Spleen (tissue), 7 donors: ENCODE measurements at regions not wholly inside any gene's neighbourhood (a gene's known extent, or its start where the extent isn't known, plus 50 kb on each side); places are given as distances from the start of the nearest gene placed in this dataset.

Source experiments
- POLR2A ChIP-seq, 3 donors: fragments of 450-650 bp; IDR thresholded peaks; one replicate each; pipeline ENCODE4 v1.5.1; 2017; ENCODE audit warnings: antibody characterized with exemption in 3 of 3, mild to moderate bottlenecking in 1 of 3
- POLR2AphosphoS5 ChIP-seq, 3 donors: sonication (generic); formaldehyde crosslinking; IDR thresholded peaks; one replicate each; pipeline ENCODE4 v1.5.1; 2017; ENCODE audit warnings: antibody characterized with exemption in 3 of 3
- TF ChIP-seq, protein P1 (sequence below), 11 experiments: fragments of 200-600 bp in 7 of 11; fragments of 450-650 bp in 4 of 11; sonication (generic) in 4 of 11; IDR thresholded peaks in 8 of 11; conservative IDR thresholded peaks in 3 of 11; 1 replicate in 7 of 11; 2 replicates in 4 of 11; pipeline versions ENCODE4 v1.4.0 to v1.8.0; 2016 to 2021; ENCODE audit warnings: antibody characterized with exemption in 11 of 11, inconsistent platforms in 4 of 11, mild to moderate bottlenecking in 1 of 11
- donor health status: DM: no; HTN: no; CAD: no; lungs with moderate emphysema.
- donor health status: DM: no; HTN: no; CAD: no.
- donor health status: DM: no; HTN: no; CAD: no.

DNA sequence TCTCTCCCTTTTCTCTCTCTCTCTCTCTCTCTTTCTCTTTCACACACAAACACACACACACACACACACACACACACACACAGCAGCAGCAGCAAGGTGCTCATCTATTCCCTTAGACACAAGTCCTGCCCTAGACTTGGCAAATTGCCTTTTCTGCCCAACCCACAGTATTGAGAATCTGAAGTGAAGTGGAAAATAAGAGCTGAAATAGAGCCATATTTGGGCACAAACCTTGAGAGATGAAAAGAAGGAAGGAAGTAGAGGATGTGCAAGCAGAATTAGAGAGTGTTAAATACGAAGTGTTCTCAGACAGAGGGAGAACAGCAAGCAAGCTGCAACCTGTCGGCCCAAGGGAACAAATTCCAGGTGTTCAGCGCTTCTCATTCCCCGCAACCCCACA is 557.5 kb upstream of the NOX3 start:
- TF ChIP-seq, protein P1, sequence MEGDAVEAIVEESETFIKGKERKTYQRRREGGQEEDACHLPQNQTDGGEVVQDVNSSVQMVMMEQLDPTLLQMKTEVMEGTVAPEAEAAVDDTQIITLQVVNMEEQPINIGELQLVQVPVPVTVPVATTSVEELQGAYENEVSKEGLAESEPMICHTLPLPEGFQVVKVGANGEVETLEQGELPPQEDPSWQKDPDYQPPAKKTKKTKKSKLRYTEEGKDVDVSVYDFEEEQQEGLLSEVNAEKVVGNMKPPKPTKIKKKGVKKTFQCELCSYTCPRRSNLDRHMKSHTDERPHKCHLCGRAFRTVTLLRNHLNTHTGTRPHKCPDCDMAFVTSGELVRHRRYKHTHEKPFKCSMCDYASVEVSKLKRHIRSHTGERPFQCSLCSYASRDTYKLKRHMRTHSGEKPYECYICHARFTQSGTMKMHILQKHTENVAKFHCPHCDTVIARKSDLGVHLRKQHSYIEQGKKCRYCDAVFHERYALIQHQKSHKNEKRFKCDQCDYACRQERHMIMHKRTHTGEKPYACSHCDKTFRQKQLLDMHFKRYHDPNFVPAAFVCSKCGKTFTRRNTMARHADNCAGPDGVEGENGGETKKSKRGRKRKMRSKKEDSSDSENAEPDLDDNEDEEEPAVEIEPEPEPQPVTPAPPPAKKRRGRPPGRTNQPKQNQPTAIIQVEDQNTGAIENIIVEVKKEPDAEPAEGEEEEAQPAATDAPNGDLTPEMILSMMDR (IDR thresholded peaks at IDR 0.05 in 8 of 11, conservative IDR thresholded peaks at IDR 0.05 in 3 of 11): no peak
- TF ChIP-seq POLR2A (IDR thresholded peaks at IDR 0.05) (no peak), POLR2AphosphoS5 (IDR thresholded peaks at IDR 0.05) (no peak)
